SK-N-MC (cell line): ENCODE measurements at regions not wholly inside any gene's neighbourhood (a gene's known extent, or its start where the extent isn't known, plus 50 kb on each side); places are given as distances from the start of the nearest gene placed in this dataset.

Experiments
- EZH2 ChIP-seq: fragments of 200-600 bp; sonication (generic); IDR thresholded peaks from one replicate; pipeline ENCODE4 v1.6.1; 2017; ENCODE audit warnings: antibody characterized with exemption
- POLR2AphosphoS5 ChIP-seq: IDR thresholded peaks from 2 replicates; pipeline ENCODE4 v1.6.1; 2012; ENCODE audit warnings: mild to moderate bottlenecking, low read depth, low read length, borderline replicate concordance

DNA sequence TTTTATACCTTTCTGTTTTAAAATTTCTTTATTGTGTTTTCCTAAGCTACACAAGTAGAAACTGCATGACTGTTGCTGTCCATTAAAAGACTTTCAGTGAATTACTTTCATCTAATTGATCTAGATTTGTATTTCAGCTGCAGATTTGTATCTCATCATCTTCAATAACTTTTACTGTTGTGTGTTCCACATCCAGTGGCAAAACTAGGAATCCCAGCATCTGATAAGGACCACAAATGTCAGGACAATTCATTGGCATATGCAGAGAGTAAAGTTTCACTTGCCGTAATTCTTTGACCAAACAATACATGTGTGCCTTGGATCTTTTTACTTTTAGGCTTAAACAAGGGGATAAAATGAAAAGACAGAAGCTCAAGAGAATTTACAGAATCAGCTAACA lies 112.6 kb downstream of the FBXO8 start:
- TF ChIP-seq EZH2: no peak
- no peak for TF ChIP-seq POLR2AphosphoS5
